ENCODE measurements at regions not wholly inside any gene's neighbourhood (a gene's known extent, or its start where the extent isn't known, plus 50 kb on each side); places are given as distances from the start of the nearest gene placed in this dataset.

- TF ChIP-seq CTCF (conservative IDR thresholded peaks at IDR 0.05; ENCODE audit: low read length) (no peak), EZH2phosphoT487 (IDR thresholded peaks at IDR 0.05; ENCODE audit: borderline replicate concordance) (no peak)
These were observed 86.3 kb downstream of the PPCDC start for GRCh38 chr15:75109736-75110130.
